HS-27A (cell line): ENCODE measurements at regions not wholly inside any gene's neighbourhood (a gene's known extent, or its start where the extent isn't known, plus 50 kb on each side); places are given as distances from the start of the nearest gene placed in this dataset.

Source experiments
- DNase-seq: peaks from one replicate; pipeline ENCODE4 v3.0.0-alpha.2; 2012; ENCODE audit warnings: low read depth, missing footprints

DNA sequence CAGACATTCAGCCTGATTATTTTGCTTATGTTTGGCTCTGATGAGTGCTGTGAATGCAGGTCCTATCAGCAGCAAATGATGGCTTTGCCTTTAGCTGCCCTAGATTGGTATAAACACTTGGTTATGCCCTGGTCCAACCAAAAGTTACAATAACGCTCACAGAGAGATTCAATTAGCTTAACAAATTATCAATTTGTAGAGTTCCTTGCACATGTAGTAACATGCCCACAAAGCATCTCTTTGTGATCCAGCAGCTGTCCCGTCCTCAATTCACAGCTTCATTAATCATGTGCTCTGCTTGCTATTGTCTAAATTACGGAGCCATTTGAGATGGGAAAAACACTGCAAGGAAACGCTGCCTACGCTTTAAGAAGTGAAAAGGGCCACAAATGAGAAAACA lies 457.9 kb downstream of the HDGFL1 start:
- no peak for DNase-seq

DNA sequence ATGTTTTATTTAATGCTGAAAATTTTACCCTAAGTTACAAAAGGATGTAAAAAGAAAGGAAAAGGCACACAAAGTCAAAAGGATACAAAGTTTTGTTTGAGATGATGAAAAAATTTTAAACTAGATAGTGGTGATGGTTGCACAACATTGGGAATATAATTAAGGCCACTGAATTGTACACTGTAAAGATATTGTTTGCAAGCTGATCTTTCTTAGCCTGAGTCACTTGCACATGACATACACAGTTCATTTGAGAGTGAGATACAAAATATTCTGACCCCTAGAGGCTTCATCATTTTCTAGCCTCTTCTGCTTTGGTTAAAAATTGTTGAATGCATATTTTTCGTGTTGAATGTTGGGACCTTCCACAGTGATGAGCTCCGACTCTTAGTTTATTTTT lies 462.6 kb downstream of the HDGFL1 start:
- DNase-seq: no peak

DNA sequence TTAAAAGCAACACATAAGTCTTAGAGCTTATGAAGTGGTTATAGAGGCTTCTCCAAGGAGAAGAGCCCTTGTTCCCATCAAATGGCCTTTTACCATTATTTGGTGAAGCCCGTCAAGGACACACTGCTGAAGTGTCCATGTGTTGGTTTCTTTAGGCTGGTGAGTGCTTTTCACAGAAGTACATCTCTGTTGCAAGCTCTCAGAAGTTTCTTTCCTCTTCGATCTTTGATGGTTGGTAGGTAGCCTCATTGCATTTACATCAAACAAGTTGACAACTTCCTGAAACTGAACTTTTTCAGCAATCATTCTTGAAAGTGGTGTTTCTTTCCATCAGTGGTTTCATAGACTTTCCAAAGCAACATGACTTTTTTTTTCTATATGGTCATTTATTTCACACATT lies 465.6 kb downstream of the HDGFL1 start:
- no peak for DNase-seq

DNA sequence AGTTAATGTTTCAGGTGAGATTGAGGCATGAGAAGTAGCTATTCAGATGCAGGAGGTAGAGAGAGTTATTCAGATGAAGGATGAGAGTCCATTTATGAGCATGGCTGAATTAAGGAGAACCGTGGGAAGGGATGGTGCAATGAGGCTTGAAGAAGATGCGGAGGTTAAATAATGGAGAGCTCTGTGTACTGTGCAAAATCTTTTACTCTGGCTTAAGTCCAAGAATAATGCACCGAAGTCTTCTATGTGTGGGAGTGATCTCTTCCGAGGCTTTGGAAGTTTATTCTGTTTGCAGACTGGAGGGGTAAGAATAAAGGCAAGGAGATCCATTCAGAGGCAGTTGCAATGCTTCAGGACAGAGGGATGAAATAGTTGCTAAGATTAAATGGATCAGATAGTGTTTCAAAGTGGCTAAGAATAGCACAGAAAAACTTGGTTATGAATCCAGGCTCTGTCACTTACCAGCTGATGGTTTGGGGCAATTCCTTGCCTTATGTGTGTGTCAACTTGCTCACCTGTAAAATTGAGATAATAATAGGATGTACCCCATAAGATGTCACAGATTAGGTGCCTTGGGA lies 467.1 kb downstream of the HDGFL1 start:
- no peak for DNase-seq

DNA sequence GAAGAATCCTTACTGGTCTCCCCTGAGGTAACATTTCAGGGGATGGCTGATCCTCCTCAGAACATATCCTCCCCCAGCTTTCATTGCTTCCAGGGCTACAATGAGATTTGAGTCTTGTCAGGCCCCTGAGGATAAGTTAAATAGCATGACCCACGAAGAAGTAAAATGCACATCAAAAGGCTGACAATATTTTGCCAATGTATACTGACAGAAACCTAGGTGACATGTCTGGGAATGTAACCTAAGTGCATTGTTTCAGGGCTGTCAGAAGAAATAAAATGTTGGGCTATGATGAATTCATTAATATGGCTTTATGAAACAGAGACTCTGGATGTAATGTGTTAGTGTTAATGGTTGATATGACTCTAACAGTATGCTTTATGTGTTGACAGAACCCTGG lies 471.5 kb downstream of the HDGFL1 start:
- DNase-seq: no peak

DNA sequence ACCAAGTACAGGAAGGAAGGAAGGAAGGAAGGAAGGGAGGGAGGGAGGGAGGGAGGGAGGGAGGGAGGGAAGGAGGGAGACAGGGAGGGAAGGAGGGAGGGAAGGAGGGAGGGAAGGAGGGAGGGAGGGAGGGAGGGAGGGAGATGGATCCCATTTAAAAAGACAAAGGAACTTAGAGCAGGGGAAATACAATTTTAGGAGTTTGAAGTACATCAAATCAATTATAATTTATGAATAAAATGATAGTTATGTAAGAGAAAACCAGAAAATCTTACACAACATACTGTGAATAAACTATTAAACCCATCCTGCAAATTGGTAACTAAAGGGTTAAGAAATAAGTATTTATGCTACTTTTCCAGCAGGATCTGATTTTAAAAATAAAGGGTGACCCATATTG lies 475.9 kb downstream of the HDGFL1 start:
- no peak for DNase-seq

DNA sequence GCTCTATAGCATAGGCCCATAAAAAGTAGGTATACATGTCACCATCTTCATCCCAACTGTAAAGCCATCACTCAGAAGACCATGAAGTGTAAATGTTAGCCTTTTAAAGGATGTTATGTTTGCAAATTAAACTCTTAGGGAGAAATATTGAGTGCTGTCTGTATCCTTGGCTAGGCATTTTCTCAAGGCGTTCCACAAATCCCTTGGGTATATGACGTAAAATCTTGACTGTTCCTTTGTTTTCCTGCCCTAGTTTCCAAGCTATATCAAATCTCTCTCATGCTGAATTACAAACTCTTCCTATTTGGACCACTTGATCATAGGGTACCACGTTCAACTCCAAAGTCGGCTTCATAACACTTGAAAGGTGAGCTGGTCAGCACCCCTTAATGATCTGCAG lies 486.2 kb downstream of the HDGFL1 start:
- DNase-seq: no peak

DNA sequence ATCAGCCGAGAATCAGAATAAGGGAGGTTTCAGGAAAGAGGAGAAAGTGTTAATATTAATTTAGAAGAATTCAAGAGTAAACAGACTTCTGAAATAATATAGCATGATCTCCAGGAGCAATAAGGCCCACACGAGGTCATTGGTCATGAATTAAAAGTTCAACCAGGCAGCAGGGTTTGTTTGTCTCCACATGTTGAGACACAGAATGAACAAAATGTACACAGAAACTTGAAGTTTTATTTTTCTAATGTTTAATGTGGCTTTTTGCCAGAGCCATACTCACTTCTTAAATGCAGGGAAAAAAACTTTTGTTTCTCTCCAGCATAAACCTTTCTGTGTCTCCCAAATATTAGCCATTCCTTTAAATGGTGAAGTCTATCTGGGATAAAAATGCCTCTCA lies 504.5 kb downstream of the HDGFL1 start:
- no peak for DNase-seq

DNA sequence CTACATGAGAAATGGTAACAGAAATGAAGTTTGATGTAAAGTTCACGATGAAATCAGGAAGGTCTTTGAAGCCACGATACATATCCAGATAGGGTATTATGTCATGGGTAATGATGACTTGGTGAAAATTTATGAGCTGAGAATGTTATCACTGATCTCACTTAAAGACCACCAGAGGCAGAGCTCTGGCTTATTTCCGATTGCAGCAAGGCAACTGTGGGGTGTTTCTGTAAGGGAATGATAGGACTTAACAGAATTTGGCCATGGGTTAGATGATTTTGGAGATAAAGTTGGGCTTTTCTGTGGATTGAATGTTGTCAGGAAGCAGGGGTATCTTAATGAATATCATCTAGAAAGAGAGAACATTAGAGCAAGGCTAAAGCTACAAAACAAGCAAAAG lies 508.4 kb downstream of the HDGFL1 start:
- no peak for DNase-seq

DNA sequence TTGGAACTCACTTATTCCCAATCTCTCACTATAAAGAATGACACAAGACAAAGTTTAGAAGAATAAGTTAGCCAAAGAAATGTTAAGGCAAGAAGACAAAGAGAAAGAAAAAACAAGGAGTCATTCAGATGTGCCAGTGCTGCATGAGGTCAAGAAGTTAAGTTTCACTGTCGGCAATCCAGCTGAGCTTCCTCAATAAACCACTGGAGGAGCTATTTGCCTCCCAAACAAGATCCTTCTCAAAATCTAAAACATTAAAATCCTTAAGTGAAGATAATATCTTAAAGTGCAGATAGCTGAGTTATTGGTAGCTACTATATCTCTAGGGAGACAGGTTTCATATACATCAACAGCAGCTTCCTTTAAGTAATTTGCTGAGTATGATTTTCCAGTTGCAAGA lies 512.3 kb downstream of the HDGFL1 start:
- DNase-seq: no peak

DNA sequence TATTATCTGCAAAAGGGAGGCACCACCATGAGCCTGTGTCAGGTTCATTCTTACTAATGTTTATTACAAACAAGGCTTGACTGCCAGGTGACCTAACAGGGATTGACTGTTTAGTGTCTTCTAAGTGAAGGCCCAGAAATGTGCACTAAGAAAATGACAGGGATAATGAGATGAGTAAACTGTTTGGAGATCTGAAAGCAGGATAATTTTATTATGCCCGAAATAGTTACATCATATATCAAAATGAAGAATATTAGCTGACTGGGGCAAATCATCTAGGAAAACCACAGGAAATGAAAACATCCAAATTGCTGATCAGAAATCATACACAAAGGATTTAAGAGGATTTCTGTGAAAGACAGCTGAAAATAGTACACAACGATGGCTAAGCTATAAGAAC lies 516.7 kb downstream of the HDGFL1 start:
- DNase-seq: no peak

DNA sequence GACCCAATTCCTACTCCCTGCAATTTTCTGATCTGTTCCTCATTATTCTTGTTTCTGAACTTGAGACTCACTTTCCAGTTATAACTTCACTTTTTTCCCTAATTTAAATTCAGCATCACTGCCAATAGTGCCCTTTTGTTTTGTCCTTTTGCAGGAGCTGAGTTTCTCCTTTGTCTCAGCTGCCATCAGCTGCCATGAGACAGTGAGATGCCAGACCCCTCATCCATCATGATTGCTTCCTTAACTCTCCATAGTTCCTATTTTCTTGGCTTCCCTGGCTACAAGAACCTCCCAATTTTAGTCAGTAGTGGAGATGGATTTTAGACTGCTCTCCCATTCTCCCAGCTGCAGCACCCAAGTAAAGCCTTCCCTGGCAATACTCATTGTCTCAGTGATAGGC lies 518.1 kb downstream of the HDGFL1 start:
- DNase-seq: no peak

DNA sequence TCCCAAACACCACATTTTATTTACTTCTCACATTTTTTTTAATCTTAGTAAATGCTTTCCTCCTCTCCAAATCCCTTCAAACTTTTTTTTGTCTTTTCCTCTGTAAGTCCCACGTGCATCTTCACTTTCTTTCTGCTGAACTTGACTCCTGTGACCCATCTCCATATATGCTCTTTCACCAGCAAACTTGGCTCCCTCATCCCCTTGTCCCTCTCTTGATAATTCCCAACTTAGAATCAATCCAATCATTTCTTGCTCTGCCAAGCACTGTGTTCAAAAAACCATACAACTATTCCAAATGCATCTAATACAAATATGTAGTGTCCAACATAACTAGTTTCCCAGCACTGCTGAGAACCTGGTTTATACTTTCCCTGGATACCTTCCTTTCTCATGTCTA lies 519.4 kb downstream of the HDGFL1 start:
- DNase-seq: no peak

DNA sequence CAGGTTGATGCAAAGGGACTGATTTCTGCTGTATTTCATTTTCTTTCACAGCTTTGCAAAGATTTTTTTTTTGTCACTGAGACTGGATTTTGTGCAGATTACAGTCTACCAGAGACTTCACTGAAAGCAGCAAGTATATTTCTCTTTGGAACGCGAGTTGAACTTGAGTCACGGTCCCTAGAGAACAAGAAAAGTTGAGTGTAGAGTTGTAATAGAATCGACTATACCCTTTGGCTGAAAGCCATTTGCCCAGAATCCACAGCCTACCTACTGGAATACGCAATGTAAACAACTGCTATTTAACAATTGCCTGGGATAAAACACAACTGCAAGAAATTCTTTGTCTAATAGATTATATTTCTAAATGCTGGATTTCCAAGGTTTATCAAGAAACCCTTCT lies 520.6 kb downstream of the HDGFL1 start:
- no peak for DNase-seq

DNA sequence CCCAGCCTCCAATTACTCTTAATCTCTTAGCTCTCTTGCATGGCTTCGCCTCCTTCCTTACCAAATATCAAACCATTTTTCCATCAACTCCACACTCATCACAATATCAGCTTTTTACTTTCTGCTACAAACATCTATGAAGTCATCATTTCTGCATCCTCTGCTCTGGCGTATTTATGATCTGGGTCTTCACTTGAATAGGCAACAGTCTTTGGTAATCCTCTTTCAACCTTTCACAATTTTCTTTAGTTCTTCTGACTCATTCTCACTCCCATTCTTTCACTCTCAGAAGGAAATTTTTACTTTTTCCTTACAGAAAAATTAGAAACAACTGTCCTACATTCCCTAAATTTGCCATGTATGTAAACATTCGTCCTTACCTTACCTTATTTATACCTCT lies 522.4 kb downstream of the HDGFL1 start:
- no peak for DNase-seq

DNA sequence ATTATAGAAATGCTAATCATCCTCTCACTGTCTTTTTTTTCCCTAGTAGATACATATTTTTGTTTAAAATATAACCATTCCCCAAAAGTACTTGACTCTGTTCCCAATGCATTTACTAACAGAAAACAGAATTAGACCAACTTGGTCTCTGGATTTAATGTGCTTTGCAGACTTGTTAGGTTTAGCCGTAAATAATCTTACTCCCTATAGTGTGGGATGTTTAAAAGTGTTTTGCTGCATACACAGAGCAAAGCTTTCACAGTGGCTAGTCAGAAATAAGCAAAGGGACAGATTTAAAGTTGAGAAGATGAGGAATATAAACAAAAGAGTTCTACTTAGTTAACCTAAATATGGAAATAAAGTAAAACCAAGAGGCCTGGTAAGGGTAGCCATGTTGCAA lies 527.5 kb downstream of the HDGFL1 start:
- no peak for DNase-seq

DNA sequence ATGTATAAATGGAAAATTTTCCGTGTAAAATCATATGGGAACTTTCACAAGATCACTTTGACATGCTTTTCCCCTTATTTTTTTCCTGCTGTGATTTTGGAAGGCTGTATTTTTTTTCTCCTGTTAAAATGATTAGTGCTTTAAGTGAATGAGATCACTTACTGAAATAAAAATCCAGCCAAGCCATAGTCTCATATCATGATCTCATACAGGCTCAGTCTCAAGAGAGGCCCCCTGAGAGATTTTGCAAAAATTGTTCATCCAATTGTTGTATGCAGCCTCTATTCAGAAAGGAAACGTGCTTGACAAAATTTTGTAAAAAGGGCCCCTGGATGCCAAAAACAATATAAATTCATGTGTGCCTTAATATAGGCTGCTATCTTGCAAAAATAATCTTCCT lies 528.2 kb downstream of the HDGFL1 start:
- DNase-seq: no peak

DNA sequence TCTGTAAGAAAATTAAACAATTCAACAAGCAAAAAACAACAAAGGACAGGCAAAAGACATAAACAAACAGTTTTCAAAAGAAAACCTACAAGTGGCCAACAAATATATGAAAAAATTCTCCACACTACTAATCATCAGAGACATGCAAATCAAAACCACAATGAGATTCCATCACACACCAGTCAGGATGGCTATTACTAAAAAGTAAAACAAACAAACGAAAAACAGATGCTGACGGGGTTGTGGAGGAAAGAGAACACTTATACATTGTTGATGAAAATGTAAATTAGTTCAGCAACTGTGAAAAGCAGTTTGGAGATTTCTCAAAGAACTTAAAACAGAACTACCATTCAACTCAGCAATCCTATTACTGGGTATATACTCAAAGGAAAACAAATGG lies 537.6 kb downstream of the HDGFL1 start:
- DNase-seq: peak; percentile 30

DNA sequence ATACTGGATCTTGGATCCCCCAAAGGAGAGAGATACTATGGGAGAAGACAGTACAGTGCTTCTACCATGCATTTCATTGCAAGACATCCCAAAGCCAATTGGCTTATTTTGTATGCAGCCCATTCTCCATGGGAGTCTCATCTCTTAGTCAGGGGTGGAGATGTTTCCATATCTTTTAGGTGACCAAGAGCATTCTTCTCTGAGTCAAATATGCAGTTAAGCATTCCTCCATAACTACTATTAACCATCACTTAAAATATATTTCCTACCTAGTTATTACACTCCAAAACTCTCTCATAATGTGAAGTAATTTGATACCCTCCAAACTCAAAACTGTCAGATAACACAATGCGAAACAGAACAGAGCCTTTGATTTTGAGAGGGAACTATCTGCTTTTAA lies 542.6 kb downstream of the HDGFL1 start:
- peak; percentile 72 for DNase-seq

DNA sequence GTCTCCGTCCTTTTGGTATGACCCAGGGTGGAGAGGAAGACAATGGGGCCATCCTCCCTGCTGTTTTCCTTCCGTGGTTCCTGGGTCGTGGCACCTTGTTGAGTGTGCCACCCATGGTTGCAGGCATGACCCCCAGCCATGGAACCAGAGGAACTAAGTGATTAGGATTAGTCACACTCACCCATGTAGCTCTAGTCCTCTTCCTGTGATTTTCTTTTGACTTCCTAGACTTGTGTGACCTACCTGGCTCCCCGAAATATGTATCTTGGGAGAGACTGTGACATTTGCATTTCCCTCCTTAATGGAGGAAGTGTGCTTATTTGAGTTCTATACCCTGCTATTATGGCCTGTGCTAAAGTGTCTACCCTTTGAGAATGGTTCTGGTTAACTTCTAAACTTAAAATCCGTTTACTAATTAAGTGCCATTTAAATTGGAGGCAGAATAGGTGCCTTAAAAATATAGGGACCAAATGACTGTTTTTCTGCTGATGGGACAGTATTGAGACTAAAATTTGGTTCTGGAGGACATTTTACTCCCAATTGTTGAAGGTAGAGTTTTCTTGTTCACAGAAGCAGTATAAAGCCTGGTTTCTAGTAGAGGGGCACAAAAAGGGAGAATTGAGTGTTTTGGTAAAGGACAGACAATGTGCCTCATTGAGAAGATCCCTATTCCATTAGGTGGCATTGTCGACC lies 545.6 kb downstream of the HDGFL1 start:
- no peak for DNase-seq

DNA sequence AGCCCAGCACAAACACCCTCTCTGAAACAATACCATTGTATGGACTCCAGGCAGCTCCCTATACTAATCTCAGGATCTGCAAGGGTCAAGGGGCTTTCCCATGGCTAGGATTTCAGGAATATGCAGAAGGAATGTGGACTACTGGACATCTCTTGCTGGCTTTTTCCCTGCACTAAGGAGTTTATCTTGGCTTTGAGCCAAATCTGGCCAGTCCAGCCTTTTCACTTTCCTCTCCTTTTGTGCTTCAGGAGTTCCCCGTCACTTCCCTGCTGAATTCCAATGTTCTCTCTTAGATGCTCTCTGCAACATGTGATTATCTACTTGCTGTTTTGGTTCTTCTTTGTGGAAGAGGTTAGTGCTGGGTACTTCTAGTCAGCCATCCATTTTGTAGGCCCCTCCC lies 568.2 kb downstream of the HDGFL1 start:
- DNase-seq: peak; percentile 46

DNA sequence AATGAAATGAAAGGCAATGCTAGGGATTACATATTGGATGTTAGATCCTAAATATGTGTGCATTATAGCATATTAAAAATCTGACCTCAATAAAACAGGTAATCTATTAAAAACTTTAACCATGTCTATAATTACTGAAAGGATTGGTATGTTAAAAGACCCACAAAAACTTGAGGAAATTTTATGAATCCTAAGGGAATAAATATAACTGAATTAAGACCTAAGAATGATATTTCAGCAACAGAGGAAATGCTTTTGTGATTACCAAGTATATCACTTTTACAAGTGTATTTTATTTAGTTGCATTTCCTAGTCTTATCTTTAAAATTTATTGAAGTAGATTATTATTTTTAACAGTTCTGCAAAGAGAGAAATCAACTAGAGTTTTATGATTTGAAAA lies 571.5 kb downstream of the HDGFL1 start:
- DNase-seq: no peak

DNA sequence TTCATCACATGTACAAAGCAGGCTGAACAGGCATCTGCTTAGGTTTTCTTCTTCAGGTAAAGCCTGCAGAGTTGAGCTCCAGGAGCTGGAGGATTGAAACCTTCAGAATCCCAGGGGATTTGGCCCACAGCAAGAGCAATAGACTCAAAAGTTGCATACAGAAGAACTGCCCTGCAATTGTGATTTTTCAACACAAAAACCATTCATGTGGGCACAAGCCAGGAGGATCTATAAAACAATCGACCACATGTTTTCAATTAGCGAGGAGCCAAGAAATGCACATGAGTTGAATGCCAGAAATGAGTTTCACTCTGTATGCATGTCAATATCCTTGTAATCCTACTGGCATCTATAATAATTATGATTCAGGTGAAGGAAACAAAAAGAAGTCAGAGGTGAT lies 576.4 kb downstream of the HDGFL1 start:
- DNase-seq: no peak

DNA sequence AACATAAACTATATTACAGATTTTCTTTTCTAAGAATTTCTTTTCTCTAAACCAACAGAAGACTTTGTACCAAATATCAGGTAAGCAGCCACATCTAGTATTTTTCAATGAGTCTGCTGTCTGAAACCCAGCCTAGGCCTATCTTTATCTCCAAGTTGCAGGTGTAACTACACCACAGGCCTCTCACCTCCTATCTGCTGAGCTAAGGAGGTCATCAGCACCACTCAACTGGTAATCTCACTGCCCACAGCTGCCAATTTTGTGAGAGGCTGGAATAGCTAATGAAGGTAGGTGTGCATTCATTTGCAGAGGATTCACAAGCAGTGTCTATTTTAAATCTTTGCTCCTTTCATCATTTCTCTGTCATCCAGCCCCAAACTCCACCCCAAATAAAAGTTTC lies 584.8 kb downstream of the HDGFL1 start:
- no peak for DNase-seq
